GM23338 (cell line): ENCODE measurements at regions not wholly inside any gene's neighbourhood (a gene's known extent, or its start where the extent isn't known, plus 50 kb on each side); places are given as distances from the start of the nearest gene placed in this dataset.

Experiments
- ATAC-seq: fragments of 200-7000 bp; cut with Tn5 transposase; 3 replicates; pipeline ENCODE4 v1.9.1; 2020
- DNase-seq: peaks from one replicate; pipeline ENCODE4 v3.0.0-alpha.2; 2015; ENCODE audit warnings: low spot score
- H2AFZ ChIP-seq: fragments of 200-600 bp; sonication (generic); 2 replicates; pipeline ENCODE4 v1.8.0; 2016; ENCODE audit warnings: antibody characterized with exemption, mild to moderate bottlenecking, moderate library complexity
- H3F3A ChIP-seq: fragments of 200-600 bp; sonication (generic); replicated peaks from 2 replicates; pipeline ENCODE4 v1.8.0; 2017; ENCODE audit warnings: antibody characterized with exemption, mixed run types, low read depth
- H3K27ac ChIP-seq: fragments of 200-600 bp; sonication (generic); 2 replicates; pipeline ENCODE4 v1.6.1; 2016; ENCODE audit warnings: low read depth
- H3K27me3 ChIP-seq: fragments of 200-600 bp; sonication (generic); 2 replicates; pipeline ENCODE4 v1.8.0; 2016; ENCODE audit warnings: mild to moderate bottlenecking, mixed run types, moderate library complexity; ENCODE audit not compliant: insufficient read depth
- H3K36me3 ChIP-seq: fragments of 200-600 bp; sonication (generic); 2 replicates; pipeline ENCODE4 v1.8.0; 2016; ENCODE audit warnings: mild to moderate bottlenecking; ENCODE audit not compliant: insufficient read depth
- H3K4me1 ChIP-seq: fragments of 200-600 bp; sonication (generic); 2 replicates; pipeline ENCODE4 v1.8.0; 2016; ENCODE audit warnings: mild to moderate bottlenecking, moderate library complexity; ENCODE audit not compliant: insufficient read depth
- H3K4me2 ChIP-seq: fragments of 200-600 bp; sonication (generic); 2 replicates; pipeline ENCODE4 v1.7.1; 2017; ENCODE audit warnings: mixed run types
- H3K4me3 ChIP-seq: fragments of 200-600 bp; sonication (generic); 2 replicates; pipeline ENCODE4 v1.6.1; 2016; ENCODE audit warnings: mixed run types
- H3K79me2 ChIP-seq: fragments of 200-600 bp; sonication (generic); replicated peaks from 2 replicates; pipeline ENCODE4 v1.8.0; 2017; ENCODE audit warnings: mild to moderate bottlenecking; ENCODE audit not compliant: insufficient read depth
- H3K9me2 ChIP-seq: fragments of 200-600 bp; sonication (generic); 2 replicates; pipeline ENCODE4 v1.8.0; 2017; ENCODE audit not compliant: insufficient read depth
- H4K20me1 ChIP-seq: fragments of 200-600 bp; sonication (generic); replicated peaks from 2 replicates; pipeline ENCODE4 v1.8.0; 2017; ENCODE audit warnings: mild to moderate bottlenecking; ENCODE audit not compliant: insufficient read depth
- H3K27ac Mint-ChIP-seq: 2 replicates; pipeline ENCODE4 v1.8.0; 2020; ENCODE audit warnings: inconsistent platforms, mild to moderate bottlenecking, moderate library complexity, mixed read lengths
- H3K27me3 Mint-ChIP-seq: 3 replicates; pipeline ENCODE4 v1.8.0; 2022; ENCODE audit warnings: low read depth, mild to moderate bottlenecking, moderate library complexity, mixed read lengths, inconsistent platforms; ENCODE audit not compliant: insufficient read depth, poor library complexity
- H3K36me3 Mint-ChIP-seq: 3 replicates; pipeline ENCODE4 v1.8.0; 2021; ENCODE audit warnings: low read depth, mild to moderate bottlenecking, inconsistent platforms, moderate library complexity, mixed read lengths
- H3K4me1 Mint-ChIP-seq: 3 replicates; pipeline ENCODE4 v1.8.0; 2020; ENCODE audit warnings: mild to moderate bottlenecking, inconsistent platforms, mixed read lengths
- H3K4me3 Mint-ChIP-seq: 3 replicates; pipeline ENCODE4 v1.8.0; 2021; ENCODE audit warnings: moderate library complexity, mild to moderate bottlenecking, inconsistent platforms, mixed read lengths
- H3K9me3 Mint-ChIP-seq: 3 replicates; pipeline ENCODE4 v1.8.0; 2020; ENCODE audit warnings: moderate library complexity, mild to moderate bottlenecking, inconsistent platforms, mixed read lengths
- CREB1 ChIP-seq: fragments of 250-450 bp; sonication (Bioruptor Pico); IDR thresholded peaks from 2 replicates; pipeline ENCODE4 v1.5.0; 2020; ENCODE audit warnings: low read depth, mild to moderate bottlenecking, moderate library complexity
- EZH2 ChIP-seq: fragments of 200-600 bp; sonication (generic); IDR thresholded peaks from one replicate; pipeline ENCODE4 v1.8.0; 2017; ENCODE audit warnings: antibody characterized with exemption, mild to moderate bottlenecking, low read depth; ENCODE audit not compliant: unreplicated experiment
- EZH2phosphoT487 ChIP-seq: fragments of 200-600 bp; sonication (generic); IDR thresholded peaks from one replicate; pipeline ENCODE4 v1.8.1; 2018; ENCODE audit warnings: antibody characterized with exemption; ENCODE audit not compliant: unreplicated experiment
- NANOG ChIP-seq: IDR thresholded peaks from 2 replicates; pipeline ENCODE4 v1.6.1; 2016; ENCODE audit warnings: antibody characterized with exemption, borderline replicate concordance
- STAT1 ChIP-seq: IDR thresholded peaks from one replicate; pipeline ENCODE4 v1.6.1; 2016; ENCODE audit warnings: antibody characterized with exemption; ENCODE audit not compliant: unreplicated experiment
- ZNF114 ChIP-seq: fragments of 250-450 bp; sonication (Bioruptor Pico); IDR thresholded peaks from 2 replicates; pipeline ENCODE4 v1.5.0; 2020; ENCODE audit warnings: mild to moderate bottlenecking, moderate library complexity
- ZNF331 ChIP-seq: fragments of 250-450 bp; sonication (Bioruptor Pico); IDR thresholded peaks from 2 replicates; pipeline ENCODE4 v1.5.0; 2020; ENCODE audit warnings: low read depth, mild to moderate bottlenecking, moderate library complexity
- ZNF462 ChIP-seq: fragments of 250-450 bp; sonication (Bioruptor Pico); IDR thresholded peaks from 2 replicates; pipeline ENCODE4 v1.5.0; 2020; ENCODE audit warnings: mild to moderate bottlenecking, moderate library complexity

DNA sequence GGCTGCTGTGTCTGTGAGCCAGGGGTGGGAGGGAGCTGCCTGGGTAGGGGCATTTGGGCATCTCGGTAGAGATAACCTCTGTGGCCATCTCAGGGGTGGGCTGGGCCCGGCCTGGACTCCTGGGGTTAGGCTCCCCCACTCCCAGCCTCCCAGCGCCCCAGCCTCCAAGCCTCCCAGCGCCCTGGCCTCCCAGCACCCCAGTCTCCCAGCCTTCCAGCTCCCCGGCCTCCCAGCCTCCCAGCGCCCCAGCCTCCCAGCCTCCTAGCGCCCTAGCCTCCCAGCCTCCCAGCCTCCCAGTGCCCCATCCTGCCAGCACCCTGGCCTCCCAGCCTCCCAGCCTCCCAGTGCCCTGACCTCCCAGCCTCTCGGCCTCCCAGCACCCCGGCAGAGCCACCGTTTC, 85.1 kb upstream of the TTC34 start (continued):
- no peak for TF ChIP-seq ZNF462 (CRISPR knock-in tag)
- no peak for TF ChIP-seq EZH2phosphoT487
- TF ChIP-seq NANOG = no peak
- no peak for TF ChIP-seq EZH2
- no peak for TF ChIP-seq CREB1 (CRISPR knock-in tag)

DNA sequence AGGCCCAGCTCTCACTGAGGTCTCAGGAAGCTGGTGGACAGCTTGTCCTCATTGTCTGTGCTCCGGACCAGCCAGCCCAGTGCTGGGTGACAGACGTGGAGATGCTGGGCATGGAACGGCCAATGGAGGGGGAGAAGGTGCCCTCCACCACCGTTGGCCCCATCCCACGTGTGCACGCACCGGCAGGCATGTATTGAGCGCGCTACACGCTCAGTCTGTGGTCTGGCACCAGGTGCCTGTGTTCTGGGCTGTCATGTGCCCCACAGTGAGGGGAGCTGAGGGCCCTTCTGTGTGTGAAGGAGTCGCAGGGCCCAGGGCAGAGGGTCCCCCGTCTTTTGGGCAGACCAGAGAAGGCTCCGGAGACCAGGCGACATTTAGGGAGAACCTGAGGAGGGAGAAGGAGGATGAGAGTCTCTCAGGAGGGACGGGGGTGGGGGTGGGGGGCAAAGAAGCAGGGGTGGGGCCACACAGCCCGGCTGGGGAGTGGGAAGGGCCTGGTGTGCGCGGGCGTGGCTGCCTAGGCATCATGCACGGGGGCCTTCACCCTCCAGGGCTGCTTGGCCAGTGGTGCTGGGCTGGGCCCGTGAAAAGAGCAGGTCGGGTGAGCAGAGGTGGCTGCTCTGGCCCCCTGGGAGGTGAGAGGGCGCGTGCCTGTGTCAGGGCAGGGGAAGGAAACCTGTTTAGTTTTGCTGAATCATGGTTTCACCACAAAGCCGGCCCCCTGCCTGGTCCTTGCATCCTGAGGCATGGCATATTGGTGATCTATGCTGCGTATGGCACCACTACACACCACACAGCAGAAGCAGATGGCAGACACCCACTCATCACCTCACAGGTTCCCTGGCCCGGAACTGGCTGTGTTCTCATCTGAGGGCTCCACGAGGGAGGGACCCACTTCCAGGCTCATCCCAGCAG, 86.7 kb upstream of the TTC34 start:
- Histone ChIP-seq H3K4me1 (no peaks in the 10 kb centered on the region), H3K9me2 (no peaks in the 10 kb centered on the region), H3K79me2 (no peaks in the 10 kb centered on the region), H2AFZ (no peak overlapping the region), H3K27me3 (no peaks in the 10 kb centered on the region), H3K36me3 (no peaks in the 10 kb centered on the region), H3F3A (no peaks in the 10 kb centered on the region), H4K20me1 (no peaks in the 10 kb centered on the region), H3K4me3 (no peak overlapping the region), H3K27ac (no peak overlapping the region), H3K4me2 (no peak overlapping the region)
- Mint-ChIP-seq H3K4me1 (no peaks in the 10 kb centered on the region; the same call in 2 of the 3 replicates), H3K4me3 (no peak overlapping the region), H3K36me3 (peaks cover 12% of the 10 kb centered on the region; the same call in 2 of the 3 replicates), H3K9me3 (peaks cover 56% of the 10 kb centered on the region), H3K27me3 (peaks cover 7% of the 10 kb centered on the region), H3K27ac (no peak overlapping the region)
- ATAC-seq (no peak), DNase-seq (no peak)
- no peak for TF ChIP-seq EZH2
- TF ChIP-seq STAT1 = no peak
- no peak for TF ChIP-seq ZNF114 (CRISPR knock-in tag)
- no peak for TF ChIP-seq CREB1 (CRISPR knock-in tag)
- TF ChIP-seq ZNF462 (CRISPR knock-in tag) = no peak
- no peak for TF ChIP-seq NANOG
- no peak for TF ChIP-seq ZNF331 (CRISPR knock-in tag)
